RWPE2 (cell line): ENCODE measurements at regions not wholly inside any gene's neighbourhood (a gene's known extent, or its start where the extent isn't known, plus 50 kb on each side); places are given as distances from the start of the nearest gene placed in this dataset.

Experiments
- ATAC-seq: fragments of 200-7000 bp; cut with Tn5 transposase; 3 replicates; pipeline ENCODE4 v1.9.1; 2021; ENCODE audit warnings: low read depth
- DNase-seq: peaks from one replicate; pipeline ENCODE4 v3.0.0-alpha.2; 2020; ENCODE audit warnings: low spot score
- H3K27ac ChIP-seq: fragments of 450-650 bp; 2 replicates; pipeline ENCODE4 v1.5.1; 2017; ENCODE audit warnings: mild to moderate bottlenecking; ENCODE audit not compliant: poor library complexity, severe bottlenecking
- H3K27me3 ChIP-seq: fragments of 250-450 bp; sonication (Bioruptor Pico); 2 replicates; pipeline ENCODE4 v1.5.1; 2021; ENCODE audit warnings: mild to moderate bottlenecking, moderate library complexity; ENCODE audit not compliant: insufficient read depth, poor library complexity, severe bottlenecking
- H3K36me3 ChIP-seq: fragments of 250-450 bp; sonication (Bioruptor Pico); 2 replicates; pipeline ENCODE4 v1.5.1; 2020; ENCODE audit warnings: low read depth, mild to moderate bottlenecking, moderate library complexity
- H3K4me1 ChIP-seq: fragments of 250-450 bp; sonication (Bioruptor Pico); 2 replicates; pipeline ENCODE4 v1.5.1; 2021; ENCODE audit warnings: mild to moderate bottlenecking, moderate library complexity; ENCODE audit not compliant: insufficient read depth, poor library complexity, severe bottlenecking
- H3K4me3 ChIP-seq: fragments of 250-450 bp; sonication (Bioruptor Pico); 2 replicates; pipeline ENCODE4 v1.5.1; 2021; ENCODE audit warnings: mild to moderate bottlenecking, moderate library complexity; ENCODE audit not compliant: severe bottlenecking
- H3K9me3 ChIP-seq: fragments of 250-450 bp; sonication (Bioruptor Pico); 2 replicates; pipeline ENCODE4 v1.5.1; 2021; ENCODE audit warnings: mild to moderate bottlenecking, moderate library complexity; ENCODE audit not compliant: severe bottlenecking
- CTCF ChIP-seq: fragments of 450-650 bp; IDR thresholded peaks from one replicate; pipeline ENCODE4 v1.5.1; 2017; ENCODE audit warnings: mild to moderate bottlenecking, moderate library complexity; ENCODE audit not compliant: poor library complexity, severe bottlenecking

GRCh38 chr1:177802304-177802703 is 167.6 kb downstream of the SEC16B start:
- Histone ChIP-seq H3K4me1 (peaks cover 8% of the 10 kb centered on the region), H3K27me3 (no peaks in the 10 kb centered on the region), H3K36me3 (no peaks in the 10 kb centered on the region), H3K27ac (no peak overlapping the region), H3K9me3 (no peaks in the 10 kb centered on the region), H3K4me3 (no peak overlapping the region)
- ATAC-seq (no peak), DNase-seq (no peak)
- no peak for TF ChIP-seq CTCF

- no peaks in the 10 kb centered on the region for H3K27me3 ChIP-seq
- no peaks in the 10 kb centered on the region for H3K36me3 ChIP-seq
- H3K9me3 ChIP-seq, result no peaks in the 10 kb centered on the region
- TF ChIP-seq CTCF, result no peak
- H3K4me3 ChIP-seq, result no peak overlapping the region
- ATAC-seq, result no peak
- DNase-seq, result no peak
- no peak overlapping the region for H3K27ac ChIP-seq
- peaks cover 8% of the 10 kb centered on the region for H3K4me1 ChIP-seq
Measured at GRCh38 chr1:177801790-177802189, 168.1 kb downstream of the SEC16B start.

- peaks cover 8% of the 10 kb centered on the region for H3K4me1 ChIP-seq
- ATAC-seq (peak; percentile 93), DNase-seq (no peak)
- no peaks in the 10 kb centered on the region for H3K9me3 ChIP-seq
- no peak for TF ChIP-seq CTCF
- no peaks in the 10 kb centered on the region for H3K36me3 ChIP-seq
- H3K27ac ChIP-seq, result no peak overlapping the region
- H3K27me3 ChIP-seq, result no peaks in the 10 kb centered on the region
- H3K4me3 ChIP-seq, result no peak overlapping the region
Measured at GRCh38 chr1:177800400-177801088, 169.3 kb downstream of the SEC16B start.

GRCh38 chr1:177799746-177800145 is 170.1 kb downstream of the SEC16B start:
- no peaks in the 10 kb centered on the region for H3K9me3 ChIP-seq
- DNase-seq (no peak), ATAC-seq (no peak)
- H3K36me3 ChIP-seq, result no peaks in the 10 kb centered on the region
- H3K4me1 ChIP-seq, result peaks cover 8% of the 10 kb centered on the region
- no peaks in the 10 kb centered on the region for H3K27me3 ChIP-seq
- no peak overlapping the region for H3K27ac ChIP-seq
- no peak for TF ChIP-seq CTCF
- no peak overlapping the region for H3K4me3 ChIP-seq

GRCh38 chr1:177798614-177799013 is 171.2 kb downstream of the SEC16B start:
- Histone ChIP-seq H3K4me1 (peaks cover 8% of the 10 kb centered on the region), H3K9me3 (no peaks in the 10 kb centered on the region), H3K27me3 (no peaks in the 10 kb centered on the region), H3K27ac (no peak overlapping the region), H3K36me3 (no peaks in the 10 kb centered on the region), H3K4me3 (no peak overlapping the region)
- DNase-seq (no peak), ATAC-seq (no peak)
- no peak for TF ChIP-seq CTCF
